KBM-7 (cell line): ENCODE measurements at regions not wholly inside any gene's neighbourhood (a gene's known extent, or its start where the extent isn't known, plus 50 kb on each side); places are given as distances from the start of the nearest gene placed in this dataset.
A peak's percentile ranks its signal among the peaks of the same experiment; 100 is the strongest.
"Not testable (repeated sequence)": the region's sequence is repeated elsewhere in the genome, so short reads cannot be mapped to it uniquely, and the experiment has no call there.

Experiments used
- DNase-seq: peaks from one replicate; pipeline ENCODE4 v3.0.0-alpha.2; 2015
- in situ Hi-C: fragments of 300-500 bp; cut with MboI; formaldehyde crosslinking; loops from 2 replicates; pipeline ENCODE4 v1.14.3; 2020; ENCODE audit warnings: low sequenced_read_pairs, low pct_unique_long_range_greater_than_20kb, mixed read lengths

GRCh38 chr3:194058189-194058571 is 77.8 kb upstream of the HES1 start:
- DNase-seq = no peak
- in situ Hi-C loops = no loop called here

- in situ Hi-C loops = no loop called here
- no peak for DNase-seq
These were observed 77.2 kb upstream of the HES1 start for GRCh38 chr3:194058753-194059152.

- in situ Hi-C loops = no loop called here
- no peak for DNase-seq
These were observed 74.4 kb upstream of the HES1 start for GRCh38 chr3:194061421-194062030.

- no peak for DNase-seq
- in situ Hi-C loops = no loop called here
These were observed 73.1 kb upstream of the HES1 start for GRCh38 chr3:194062830-194063229.

GRCh38 chr3:194064380-194065332 is 71.3 kb upstream of the HES1 start:
- no peak for DNase-seq

GRCh38 chr3:194067327-194067726 is 68.6 kb upstream of the HES1 start:
- DNase-seq, in situ Hi-C loops: not testable (repeated sequence)

More at GRCh38 chr3:194064380-194065332, 71.3 kb upstream of the HES1 start:
- in situ Hi-C loops = no loop called here

GRCh38 chr3:194067949-194068362 is 68.0 kb upstream of the HES1 start:
- in situ Hi-C loops = no loop called here
- DNase-seq = peak; percentile 49

GRCh38 chr3:194069421-194070219 is 66.3 kb upstream of the HES1 start:
- in situ Hi-C loops = no loop called here
- DNase-seq = no peak

GRCh38 chr3:194070220-194070633 is 65.7 kb upstream of the HES1 start:
- in situ Hi-C loops = no loop called here
- DNase-seq = no peak

- in situ Hi-C loops = no loop called here
- DNase-seq = peak; percentile 86
These were observed 65.1 kb upstream of the HES1 start for GRCh38 chr3:194070634-194071409.

GRCh38 chr3:194072097-194072428 is 63.9 kb upstream of the HES1 start:
- no peak for DNase-seq
- in situ Hi-C loops = no loop called here

GRCh38 chr3:194072691-194073279 is 63.2 kb upstream of the HES1 start:
- no peak for DNase-seq
- in situ Hi-C loops = no loop called here

GRCh38 chr3:194073926-194074325 is 62.0 kb upstream of the HES1 start:
- in situ Hi-C loops = no loop called here

GRCh38 chr3:194075088-194075615 is 60.8 kb upstream of the HES1 start:
- in situ Hi-C loops = no loop called here

More at GRCh38 chr3:194073926-194074325, 62.0 kb upstream of the HES1 start:
- DNase-seq = no peak

GRCh38 chr3:194075802-194076460 is 60.0 kb upstream of the HES1 start:
- in situ Hi-C loops = no loop called here

More at GRCh38 chr3:194075088-194075615, 60.8 kb upstream of the HES1 start:
- no peak for DNase-seq

GRCh38 chr3:194076475-194076874 is 59.5 kb upstream of the HES1 start:
- no peak for DNase-seq
- in situ Hi-C loops = no loop called here

More at GRCh38 chr3:194075802-194076460, 60.0 kb upstream of the HES1 start:
- DNase-seq = no peak

GRCh38 chr3:194077602-194078001 is 58.3 kb upstream of the HES1 start:
- in situ Hi-C loops = no loop called here
- no peak for DNase-seq
